ENCODE measurements at regions not wholly inside any gene's neighbourhood (a gene's known extent, or its start where the extent isn't known, plus 50 kb on each side); places are given as distances from the start of the nearest gene placed in this dataset.

DNA sequence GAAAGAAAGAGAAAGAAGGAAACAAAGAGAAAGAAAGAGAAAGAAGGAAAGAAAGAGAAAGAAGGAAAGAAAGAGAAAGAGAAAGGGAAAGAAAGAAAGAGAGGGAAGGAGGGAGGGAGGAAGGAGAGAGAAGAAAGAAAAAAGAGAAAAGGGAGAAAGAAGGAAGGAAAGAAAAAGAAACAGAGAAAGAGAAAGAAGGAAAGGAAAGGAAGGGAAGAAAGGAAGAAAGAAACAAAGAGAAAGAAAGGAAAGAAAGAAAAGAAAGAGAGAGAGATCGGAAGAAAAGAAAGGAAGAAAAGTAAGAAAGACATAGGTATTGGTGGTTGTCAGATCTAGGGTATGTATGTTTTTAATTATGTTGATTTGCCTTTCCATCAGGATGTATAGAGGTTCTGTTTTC, 342.3 kb downstream of the FOXG1 start:
- no peak for TF ChIP-seq CTCF (IDR thresholded peaks at IDR 0.05)
- no peaks in the 10 kb centered on the region for H3K27me3 ChIP-seq (ENCODE audit: control insufficient read depth in 2 of 2, insufficient read depth in 2 of 2, low read length in 2 of 2)
- DNase-seq = no peak
- H3K4me3 ChIP-seq (replicated peaks in 1 of 3; ENCODE audit: low read depth in 2 of 3, low read length in 3 of 3) = no peak overlapping the region
- intact Hi-C loops (cut with micrococcal nuclease) = no loop called here
- no peak overlapping the region for H3K4me2 ChIP-seq (replicated peaks; ENCODE audit: extremely low read depth, low read length, poor library complexity, severe bottlenecking)
- no peak overlapping the region for H3K9ac ChIP-seq (ENCODE audit: insufficient read depth, low read length, poor library complexity, severe bottlenecking)
- H3K9me3 Mint-ChIP-seq = peaks cover 0 to 9% (median 2%) of the 10 kb centered on the region in 7 donors
- no peaks in the 10 kb centered on the region for H3K36me3 ChIP-seq (replicated peaks in 1 of 2; ENCODE audit: control insufficient read depth in 1 of 2, insufficient read depth in 2 of 2, low read length in 2 of 2)
- no peaks in the 10 kb centered on the region for H3K9me3 ChIP-seq (replicated peaks in 1 of 2; ENCODE audit: control insufficient read depth in 1 of 2, insufficient read depth in 1 of 2, low read length in 2 of 2)
- H4K20me1 ChIP-seq (ENCODE audit: insufficient read depth, low read length) = no peaks in the 10 kb centered on the region
- H3K4me1 ChIP-seq (ENCODE audit: control insufficient read depth in 1 of 2, insufficient read depth in 2 of 2, low read length in 2 of 2) = no peaks in the 10 kb centered on the region
- H3K27me3 Mint-ChIP-seq (ENCODE audit: low read depth in 3 of 3) = no peaks in the 10 kb centered on the region
- WGBS (ENCODE audit: insufficient coverage) = 100% methylated on average over 1 of the region's 1 CpG
- no peak overlapping the region for H2AFZ ChIP-seq (ENCODE audit: insufficient read depth, low read depth, low read length, poor library complexity, severe bottlenecking)
- H3K27ac Mint-ChIP-seq = no peak overlapping the region
- H3K27ac ChIP-seq (ENCODE audit: low read depth in 1 of 2, low read length in 2 of 2) = no peak overlapping the region
- H3K79me2 ChIP-seq (ENCODE audit: insufficient read depth, low read length) = no peaks in the 10 kb centered on the region
- H3K36me3 Mint-ChIP-seq = no peaks in the 10 kb centered on the region
- H3K4me1 Mint-ChIP-seq = no peaks in the 10 kb centered on the region
- H3K4me3 Mint-ChIP-seq = no peak overlapping the region

DNA sequence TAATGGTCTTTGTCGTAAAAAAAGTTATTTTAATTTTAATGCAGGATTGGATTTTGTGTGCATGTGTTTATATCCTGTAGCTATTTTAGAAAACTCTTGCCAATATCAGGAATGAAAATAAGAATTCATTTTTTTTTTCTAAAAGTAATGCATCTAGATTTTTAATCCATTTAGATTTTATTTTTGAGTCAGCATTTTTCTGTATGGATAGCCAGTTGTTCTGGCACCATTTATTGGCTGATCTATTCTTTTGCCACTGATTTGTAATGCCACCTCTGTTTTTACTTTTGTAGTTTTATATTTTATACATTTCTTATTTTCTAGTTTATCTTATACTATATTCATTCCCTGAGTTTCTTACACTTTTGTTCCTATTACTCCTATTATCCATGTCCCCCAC, 343.0 kb downstream of the FOXG1 start:
- no peak overlapping the region for H2AFZ ChIP-seq (ENCODE audit: insufficient read depth, low read depth, low read length, poor library complexity, severe bottlenecking)
- peaks cover 0 to 3% (median 2%) of the 10 kb centered on the region in 7 donors for H3K9me3 Mint-ChIP-seq

More for the DNA sequence above, 343.0 kb downstream of the FOXG1 start:
- Histone ChIP-seq H3K27me3 (ENCODE audit: control insufficient read depth in 2 of 2, insufficient read depth in 2 of 2, low read length in 2 of 2) (no peaks in the 10 kb centered on the region), H3K9me3 (replicated peaks in 1 of 2; ENCODE audit: control insufficient read depth in 1 of 2, insufficient read depth in 1 of 2, low read length in 2 of 2) (no peaks in the 10 kb centered on the region), H3K4me1 (ENCODE audit: control insufficient read depth in 1 of 2, insufficient read depth in 2 of 2, low read length in 2 of 2) (no peaks in the 10 kb centered on the region), H3K4me3 (replicated peaks in 1 of 3; ENCODE audit: low read depth in 2 of 3, low read length in 3 of 3) (no peak overlapping the region), H3K9ac (ENCODE audit: insufficient read depth, low read length, poor library complexity, severe bottlenecking) (no peak overlapping the region), H3K4me2 (replicated peaks; ENCODE audit: extremely low read depth, low read length, poor library complexity, severe bottlenecking) (no peak overlapping the region), H3K79me2 (ENCODE audit: insufficient read depth, low read length) (no peaks in the 10 kb centered on the region), H4K20me1 (ENCODE audit: insufficient read depth, low read length) (no peaks in the 10 kb centered on the region), H3K36me3 (replicated peaks in 1 of 2; ENCODE audit: control insufficient read depth in 1 of 2, insufficient read depth in 2 of 2, low read length in 2 of 2) (no peaks in the 10 kb centered on the region), H3K27ac (ENCODE audit: low read depth in 1 of 2, low read length in 2 of 2) (no peak overlapping the region)
- no peak for TF ChIP-seq CTCF (IDR thresholded peaks at IDR 0.05)
- Mint-ChIP-seq H3K36me3 (no peaks in the 10 kb centered on the region), H3K4me3 (no peak overlapping the region), H3K27me3 (ENCODE audit: low read depth in 3 of 3) (no peaks in the 10 kb centered on the region), H3K27ac (no peak overlapping the region), H3K4me1 (no peaks in the 10 kb centered on the region)
- no CpG with 5 or more reads among the region's 1 CpG for WGBS (ENCODE audit: insufficient coverage)
- intact Hi-C loops (cut with micrococcal nuclease) = no loop called here
- no peak for DNase-seq
